ENCODE measurements at regions not wholly inside any gene's neighbourhood (a gene's known extent, or its start where the extent isn't known, plus 50 kb on each side); places are given as distances from the start of the nearest gene placed in this dataset.

GRCh38 chr11:32233928-32234327 lies 143.1 kb downstream of the RCN1 start:
- TF ChIP-seq POLR2A (IDR thresholded peaks at IDR 0.05; ENCODE audit: low read length) (no peak), GATA1 (IDR thresholded peaks at IDR 0.05; ENCODE audit: low read depth, low read length) (no peak)

Measured in erythroblast (primary cell).